ENCODE measurements at regions not wholly inside any gene's neighbourhood (a gene's known extent, or its start where the extent isn't known, plus 50 kb on each side); places are given as distances from the start of the nearest gene placed in this dataset.

DNA sequence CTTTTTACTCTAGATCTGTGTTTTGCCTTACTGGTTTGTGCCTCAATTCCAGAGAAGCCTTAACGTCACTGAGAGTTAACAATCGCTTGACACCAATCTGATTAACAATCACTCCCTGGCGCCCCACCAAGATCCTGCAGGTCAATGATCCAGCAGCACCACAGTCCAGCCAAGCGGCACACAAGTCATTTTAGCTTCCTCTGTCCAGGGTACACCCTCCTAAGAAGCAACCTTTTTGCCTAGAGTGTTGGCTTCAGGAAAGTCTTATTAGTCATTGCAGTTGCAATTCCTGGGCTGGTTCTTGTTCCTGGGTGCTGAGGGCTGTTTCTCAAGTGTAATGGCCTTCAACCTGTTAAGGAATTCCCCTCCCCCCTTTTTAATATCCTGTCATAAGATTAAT is 323.0 kb upstream of the USP25 start:
- Histone ChIP-seq H3K9ac (ENCODE audit: low read depth, low read length) (no peak overlapping the region), H3K9me3 (ENCODE audit: control insufficient read depth, insufficient read depth, low read length) (no peaks in the 10 kb centered on the region), H3K36me3 (ENCODE audit: control insufficient read depth, insufficient read depth, low read length) (no peaks in the 10 kb centered on the region), H3K27me3 (ENCODE audit: control insufficient read depth, insufficient read depth, low read length) (no peaks in the 10 kb centered on the region), H3K4me3 (ENCODE audit: low read depth, low read length) (no peak overlapping the region), H3K4me1 (ENCODE audit: control insufficient read depth, insufficient read depth, low read length) (no peaks in the 10 kb centered on the region)

DNA sequence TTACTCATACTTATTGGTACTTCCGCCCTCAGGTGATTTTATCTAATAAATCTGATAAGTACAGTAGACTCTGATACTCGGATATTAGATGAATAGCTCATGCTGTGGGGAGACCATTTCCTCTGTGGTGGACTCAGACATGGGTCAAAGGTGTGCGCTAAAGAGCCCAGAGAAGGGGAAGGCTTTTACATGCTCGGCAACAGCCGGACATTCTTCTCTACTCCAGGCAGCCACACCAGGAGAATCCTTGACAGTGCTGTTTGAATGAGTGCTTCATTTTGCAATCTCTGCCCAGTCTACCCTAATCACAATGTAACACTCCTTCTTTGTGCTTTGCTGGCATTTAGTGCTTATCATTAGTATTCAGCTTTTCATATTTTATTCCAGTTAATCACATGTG is 322.2 kb upstream of the USP25 start:
- no peaks in the 10 kb centered on the region for H3K9me3 ChIP-seq (ENCODE audit: control insufficient read depth, insufficient read depth, low read length)
- H3K4me1 ChIP-seq (ENCODE audit: control insufficient read depth, insufficient read depth, low read length), result no peaks in the 10 kb centered on the region
- no peak overlapping the region for H3K9ac ChIP-seq (ENCODE audit: low read depth, low read length)
- no peak overlapping the region for H3K4me3 ChIP-seq (ENCODE audit: low read depth, low read length)
- no peaks in the 10 kb centered on the region for H3K27me3 ChIP-seq (ENCODE audit: control insufficient read depth, insufficient read depth, low read length)
- H3K36me3 ChIP-seq (ENCODE audit: control insufficient read depth, insufficient read depth, low read length), result no peaks in the 10 kb centered on the region

DNA sequence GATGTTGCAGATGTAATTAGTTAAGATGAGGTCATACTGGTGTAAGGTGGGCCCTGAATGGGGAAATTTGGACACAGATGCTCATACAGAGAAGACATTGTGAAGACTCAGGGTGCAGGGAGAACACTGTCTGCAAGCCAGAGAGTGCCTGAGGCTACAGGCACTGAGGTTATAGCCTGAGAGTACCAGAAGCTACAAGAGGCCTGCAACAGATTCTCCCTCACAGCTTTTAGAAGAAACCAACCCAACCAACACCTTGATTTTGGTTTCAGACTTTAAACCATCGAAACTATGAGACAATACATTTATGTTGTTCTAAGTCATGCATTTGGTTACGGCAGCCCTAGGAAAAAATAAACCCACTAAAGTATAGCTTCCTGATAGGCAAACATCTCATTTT is 321.7 kb upstream of the USP25 start:
- no peaks in the 10 kb centered on the region for H3K27me3 ChIP-seq (ENCODE audit: control insufficient read depth, insufficient read depth, low read length)

DNA sequence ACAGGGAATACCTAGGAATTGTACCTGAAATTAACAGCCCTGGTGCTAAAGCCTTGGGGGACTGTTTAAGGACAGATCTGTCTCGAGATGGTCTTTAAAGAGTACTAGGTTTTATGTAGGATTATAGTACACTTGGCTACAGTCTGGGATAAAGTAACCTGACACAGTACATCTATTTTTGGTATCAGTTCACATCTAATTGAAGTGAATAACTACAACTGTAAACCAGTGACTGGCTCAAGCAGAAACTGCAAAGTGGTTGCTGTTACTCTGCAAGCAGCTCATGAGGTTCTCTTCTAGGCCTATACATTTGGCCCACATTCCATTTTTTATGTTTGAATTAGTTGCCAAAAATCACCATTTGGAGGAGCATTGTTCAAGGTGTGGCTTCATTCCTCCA is 320.8 kb upstream of the USP25 start:
- no peaks in the 10 kb centered on the region for H3K9me3 ChIP-seq (ENCODE audit: control insufficient read depth, insufficient read depth, low read length)
- H3K4me3 ChIP-seq (ENCODE audit: low read depth, low read length), result no peak overlapping the region
- H3K27me3 ChIP-seq (ENCODE audit: control insufficient read depth, insufficient read depth, low read length), result no peaks in the 10 kb centered on the region
- H3K36me3 ChIP-seq (ENCODE audit: control insufficient read depth, insufficient read depth, low read length), result no peaks in the 10 kb centered on the region
- no peak overlapping the region for H3K9ac ChIP-seq (ENCODE audit: low read depth, low read length)
- H3K4me1 ChIP-seq (ENCODE audit: control insufficient read depth, insufficient read depth, low read length), result no peaks in the 10 kb centered on the region

More for the DNA sequence above, 321.7 kb upstream of the USP25 start:
- H3K9ac ChIP-seq (ENCODE audit: low read depth, low read length), result no peak overlapping the region
- H3K4me1 ChIP-seq (ENCODE audit: control insufficient read depth, insufficient read depth, low read length), result no peaks in the 10 kb centered on the region
- H3K36me3 ChIP-seq (ENCODE audit: control insufficient read depth, insufficient read depth, low read length), result no peaks in the 10 kb centered on the region
- no peaks in the 10 kb centered on the region for H3K9me3 ChIP-seq (ENCODE audit: control insufficient read depth, insufficient read depth, low read length)
- no peak overlapping the region for H3K4me3 ChIP-seq (ENCODE audit: low read depth, low read length)

DNA sequence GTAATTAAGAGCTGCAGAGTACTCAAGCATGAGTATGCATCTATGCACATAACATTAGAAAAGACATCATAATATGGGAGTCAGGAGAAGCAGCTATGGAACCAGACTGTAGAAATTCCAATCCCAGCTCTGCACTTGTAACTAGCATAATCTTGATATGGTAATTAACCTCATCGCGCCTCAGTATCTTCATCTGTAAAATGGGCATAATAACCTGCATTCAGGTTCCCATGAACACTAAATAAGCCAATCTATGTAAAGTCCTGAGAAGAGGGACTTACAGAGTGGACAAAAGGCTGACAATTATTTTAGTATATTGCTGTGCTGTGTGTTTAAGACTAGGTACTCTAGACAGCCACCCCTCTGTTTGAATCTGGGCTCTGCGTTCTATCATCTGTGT is 318.9 kb upstream of the USP25 start:
- H3K4me3 ChIP-seq (ENCODE audit: low read depth, low read length), result no peak overlapping the region
- H3K9me3 ChIP-seq (ENCODE audit: control insufficient read depth, insufficient read depth, low read length), result no peaks in the 10 kb centered on the region
- no peak overlapping the region for H3K9ac ChIP-seq (ENCODE audit: low read depth, low read length)
- no peaks in the 10 kb centered on the region for H3K27me3 ChIP-seq (ENCODE audit: control insufficient read depth, insufficient read depth, low read length)
- H3K36me3 ChIP-seq (ENCODE audit: control insufficient read depth, insufficient read depth, low read length), result no peaks in the 10 kb centered on the region
- no peaks in the 10 kb centered on the region for H3K4me1 ChIP-seq (ENCODE audit: control insufficient read depth, insufficient read depth, low read length)

- Histone ChIP-seq H3K36me3 (ENCODE audit: control insufficient read depth, insufficient read depth, low read length) (no peaks in the 10 kb centered on the region), H3K27me3 (ENCODE audit: control insufficient read depth, insufficient read depth, low read length) (no peaks in the 10 kb centered on the region), H3K4me1 (ENCODE audit: control insufficient read depth, insufficient read depth, low read length) (no peaks in the 10 kb centered on the region), H3K4me3 (ENCODE audit: low read depth, low read length) (no peak overlapping the region), H3K9ac (ENCODE audit: low read depth, low read length) (no peak overlapping the region), H3K9me3 (ENCODE audit: control insufficient read depth, insufficient read depth, low read length) (no peaks in the 10 kb centered on the region)
Observed at GRCh38 chr21:15414057-15414456, 315.7 kb upstream of the USP25 start.

GRCh38 chr21:15415541-15416261 is 314.1 kb upstream of the USP25 start:
- Histone ChIP-seq H3K4me3 (ENCODE audit: low read depth, low read length) (no peak overlapping the region), H3K27me3 (ENCODE audit: control insufficient read depth, insufficient read depth, low read length) (no peaks in the 10 kb centered on the region), H3K4me1 (ENCODE audit: control insufficient read depth, insufficient read depth, low read length) (no peaks in the 10 kb centered on the region), H3K9ac (ENCODE audit: low read depth, low read length) (no peak overlapping the region), H3K9me3 (ENCODE audit: control insufficient read depth, insufficient read depth, low read length) (no peaks in the 10 kb centered on the region), H3K36me3 (ENCODE audit: control insufficient read depth, insufficient read depth, low read length) (no peaks in the 10 kb centered on the region)

- H3K27me3 ChIP-seq (ENCODE audit: control insufficient read depth, insufficient read depth, low read length), result no peaks in the 10 kb centered on the region
- H3K9ac ChIP-seq (ENCODE audit: low read depth, low read length), result no peak overlapping the region
- H3K36me3 ChIP-seq (ENCODE audit: control insufficient read depth, insufficient read depth, low read length), result no peaks in the 10 kb centered on the region
- H3K4me3 ChIP-seq (ENCODE audit: low read depth, low read length), result no peak overlapping the region
- peaks cover 27% of the 10 kb centered on the region for H3K4me1 ChIP-seq (ENCODE audit: control insufficient read depth, insufficient read depth, low read length)
- no peaks in the 10 kb centered on the region for H3K9me3 ChIP-seq (ENCODE audit: control insufficient read depth, insufficient read depth, low read length)
Observed at GRCh38 chr21:15421441-15421881, 308.3 kb upstream of the USP25 start.

GRCh38 chr21:15421947-15422346 is 307.8 kb upstream of the USP25 start:
- no peaks in the 10 kb centered on the region for H3K27me3 ChIP-seq (ENCODE audit: control insufficient read depth, insufficient read depth, low read length)
- H3K9ac ChIP-seq (ENCODE audit: low read depth, low read length), result no peak overlapping the region
- H3K36me3 ChIP-seq (ENCODE audit: control insufficient read depth, insufficient read depth, low read length), result no peaks in the 10 kb centered on the region
- no peaks in the 10 kb centered on the region for H3K9me3 ChIP-seq (ENCODE audit: control insufficient read depth, insufficient read depth, low read length)
- H3K4me1 ChIP-seq (ENCODE audit: control insufficient read depth, insufficient read depth, low read length), result peaks cover 27% of the 10 kb centered on the region
- no peak overlapping the region for H3K4me3 ChIP-seq (ENCODE audit: low read depth, low read length)

- H3K4me1 ChIP-seq (ENCODE audit: control insufficient read depth, insufficient read depth, low read length), result peaks cover 27% of the 10 kb centered on the region
- no peak overlapping the region for H3K4me3 ChIP-seq (ENCODE audit: low read depth, low read length)
- H3K9ac ChIP-seq (ENCODE audit: low read depth, low read length), result no peak overlapping the region
- no peaks in the 10 kb centered on the region for H3K36me3 ChIP-seq (ENCODE audit: control insufficient read depth, insufficient read depth, low read length)
- H3K27me3 ChIP-seq (ENCODE audit: control insufficient read depth, insufficient read depth, low read length), result no peaks in the 10 kb centered on the region
- H3K9me3 ChIP-seq (ENCODE audit: control insufficient read depth, insufficient read depth, low read length), result no peaks in the 10 kb centered on the region
Observed at GRCh38 chr21:15422783-15423182, 307.0 kb upstream of the USP25 start.

DNA sequence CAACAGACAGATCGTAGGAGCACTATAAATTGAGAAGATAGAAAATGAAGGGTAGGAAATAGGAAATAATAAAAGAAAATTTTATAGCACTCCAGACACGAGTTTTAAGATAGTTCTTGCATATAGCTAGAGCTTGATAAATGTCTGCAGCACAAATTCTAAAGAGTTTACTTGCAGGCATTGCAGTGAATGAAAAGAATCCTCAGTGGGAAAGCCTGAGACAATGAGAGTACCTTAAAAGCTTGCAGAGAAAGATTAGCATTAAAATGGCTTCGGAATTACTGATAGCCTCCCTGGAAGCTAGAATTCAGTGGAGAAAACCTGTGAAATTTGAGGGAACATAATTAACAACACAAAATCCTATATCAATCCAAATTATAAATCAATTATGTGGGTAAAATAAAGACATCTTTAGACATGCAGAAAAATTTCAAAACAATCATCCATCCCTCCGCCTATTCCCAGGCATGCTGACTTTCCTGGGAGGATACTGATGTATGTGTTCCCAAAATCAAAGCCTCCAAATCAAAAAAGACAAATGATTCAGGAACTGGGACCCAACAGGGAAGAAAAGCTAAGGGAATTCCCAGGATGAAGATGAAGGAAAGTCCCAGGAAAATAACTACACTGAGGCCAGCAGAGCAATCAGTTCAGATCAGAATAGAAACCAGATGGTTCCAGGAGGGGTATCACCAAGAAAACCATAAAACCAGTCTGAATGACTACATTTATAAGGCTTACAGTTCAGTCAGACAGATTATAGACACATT is 305.9 kb upstream of the USP25 start:
- H3K4me1 ChIP-seq (ENCODE audit: control insufficient read depth, insufficient read depth, low read length), result peaks cover 27% of the 10 kb centered on the region
- no peaks in the 10 kb centered on the region for H3K27me3 ChIP-seq (ENCODE audit: control insufficient read depth, insufficient read depth, low read length)
- no peak overlapping the region for H3K9ac ChIP-seq (ENCODE audit: low read depth, low read length)
- no peaks in the 10 kb centered on the region for H3K36me3 ChIP-seq (ENCODE audit: control insufficient read depth, insufficient read depth, low read length)
- no peak overlapping the region for H3K4me3 ChIP-seq (ENCODE audit: low read depth, low read length)
- no peaks in the 10 kb centered on the region for H3K9me3 ChIP-seq (ENCODE audit: control insufficient read depth, insufficient read depth, low read length)

DNA sequence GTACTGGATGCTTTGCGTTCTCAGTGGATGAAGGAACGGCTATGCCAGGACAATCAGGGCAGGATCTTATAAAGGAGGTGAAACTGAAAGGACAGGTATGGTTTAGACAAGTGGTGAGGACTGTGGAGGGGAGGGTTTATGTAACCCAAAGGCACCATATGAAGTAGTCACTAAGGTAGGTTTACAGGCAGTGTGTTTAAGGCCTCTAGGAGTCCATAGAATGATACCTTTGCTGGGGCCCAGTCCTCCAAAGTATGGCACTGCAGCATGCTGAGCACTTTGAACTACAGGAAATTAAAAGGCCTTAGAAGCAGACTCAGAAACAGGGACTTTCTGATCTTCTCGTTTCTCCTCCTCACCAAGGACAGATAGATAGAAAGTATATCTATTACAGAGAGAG is 304.7 kb upstream of the USP25 start:
- Histone ChIP-seq H3K27me3 (ENCODE audit: control insufficient read depth, insufficient read depth, low read length) (no peaks in the 10 kb centered on the region), H3K36me3 (ENCODE audit: control insufficient read depth, insufficient read depth, low read length) (no peaks in the 10 kb centered on the region), H3K4me3 (ENCODE audit: low read depth, low read length) (no peak overlapping the region)

More for the DNA sequence above, 304.7 kb upstream of the USP25 start:
- no peaks in the 10 kb centered on the region for H3K9me3 ChIP-seq (ENCODE audit: control insufficient read depth, insufficient read depth, low read length)
- H3K9ac ChIP-seq (ENCODE audit: low read depth, low read length), result no peak overlapping the region
- peaks cover 27% of the 10 kb centered on the region for H3K4me1 ChIP-seq (ENCODE audit: control insufficient read depth, insufficient read depth, low read length)
